PFSK-1 (cell line): ENCODE measurements at regions not wholly inside any gene's neighbourhood (a gene's known extent, or its start where the extent isn't known, plus 50 kb on each side); places are given as distances from the start of the nearest gene placed in this dataset.

Source experiments
- FOXP2 ChIP-seq: optimal IDR thresholded peaks from 2 replicates; pipeline ENCODE3; 2011; ENCODE audit warnings: borderline replicate concordance, control low read depth, inconsistent platforms; ENCODE audit not compliant: insufficient read depth; ENCODE audit errors: extremely low read length, extremely low read depth
- POLR2AphosphoS5 ChIP-seq: IDR thresholded peaks from 2 replicates; pipeline ENCODE4 v1.6.1; 2012; ENCODE audit warnings: low read depth, mild to moderate bottlenecking, control low read depth, low read length, moderate library complexity
- REST ChIP-seq, 2 experiments: IDR thresholded peaks; 2 replicates each; pipeline versions ENCODE4 v1.6.1 to v1.8.0; 2011 to 2012; ENCODE audit warnings: low read depth in 2 of 2, low read length in 2 of 2, control low read depth in 1 of 2, inconsistent platforms in 1 of 2, mild to moderate bottlenecking in 1 of 2, moderate library complexity in 1 of 2; ENCODE audit not compliant: insufficient read depth in 1 of 2
- SIN3A ChIP-seq: IDR thresholded peaks from 2 replicates; pipeline ENCODE4 v1.6.1; 2012; ENCODE audit warnings: mild to moderate bottlenecking, low read length, moderate library complexity, borderline replicate concordance; ENCODE audit not compliant: insufficient read depth
- TAF1 ChIP-seq: IDR thresholded peaks from 2 replicates; pipeline ENCODE4 v1.6.1; 2012; ENCODE audit warnings: low read length, control low read depth, borderline replicate concordance; ENCODE audit not compliant: insufficient read depth

- TF ChIP-seq POLR2AphosphoS5 (no peak), TAF1 (no peak), REST (IDR thresholded peaks at IDR 0.05; ENCODE audit: insufficient read depth in 1 of 2, low read depth in 2 of 2, low read length in 2 of 2) (no peak), SIN3A (no peak), FOXP2 (no peak)
These were observed 157.3 kb downstream of the CPEB2 start for GRCh38 chr4:15159477-15160019.
